HUES64 (cell line): ENCODE measurements at regions not wholly inside any gene's neighbourhood (a gene's known extent, or its start where the extent isn't known, plus 50 kb on each side); places are given as distances from the start of the nearest gene placed in this dataset.

Source experiments
- H3K27ac ChIP-seq: 2 replicates; pipeline ENCODE4 v1.7.0; 2013; ENCODE audit warnings: low read depth, low read length, inconsistent platforms
- H3K27me3 ChIP-seq: 2 replicates; pipeline ENCODE4 v1.6.1; 2013; ENCODE audit warnings: mild to moderate bottlenecking, low read length; ENCODE audit not compliant: insufficient read depth
- H3K36me3 ChIP-seq: 2 replicates; pipeline ENCODE4 v1.6.1; 2013; ENCODE audit warnings: mild to moderate bottlenecking, low read length; ENCODE audit not compliant: insufficient read depth
- H3K4me1 ChIP-seq: 2 replicates; pipeline ENCODE4 v1.6.1; 2013; ENCODE audit warnings: mild to moderate bottlenecking, low read length, moderate library complexity; ENCODE audit not compliant: insufficient read depth
- H3K4me3 ChIP-seq: 2 replicates; pipeline ENCODE4 v1.5.1; 2013; ENCODE audit warnings: mild to moderate bottlenecking, low read length, moderate library complexity
- H3K9ac ChIP-seq: 2 replicates; pipeline ENCODE4 v1.6.1; 2013; ENCODE audit warnings: mild to moderate bottlenecking, low read depth, low read length
- H3K9me3 ChIP-seq: 2 replicates; pipeline ENCODE4 v1.6.1; 2013; ENCODE audit warnings: low read depth, low read length; ENCODE audit not compliant: insufficient read depth
- WGBS: fragments of 150-250, 120-280 bp; methylation state at CpG from one replicate; pipeline ENCODE4 v1.1.7; 2013; ENCODE audit warnings: missing lambda C conversion rate; 5-methylcytosine and 5-hydroxymethylcytosine counted together

DNA sequence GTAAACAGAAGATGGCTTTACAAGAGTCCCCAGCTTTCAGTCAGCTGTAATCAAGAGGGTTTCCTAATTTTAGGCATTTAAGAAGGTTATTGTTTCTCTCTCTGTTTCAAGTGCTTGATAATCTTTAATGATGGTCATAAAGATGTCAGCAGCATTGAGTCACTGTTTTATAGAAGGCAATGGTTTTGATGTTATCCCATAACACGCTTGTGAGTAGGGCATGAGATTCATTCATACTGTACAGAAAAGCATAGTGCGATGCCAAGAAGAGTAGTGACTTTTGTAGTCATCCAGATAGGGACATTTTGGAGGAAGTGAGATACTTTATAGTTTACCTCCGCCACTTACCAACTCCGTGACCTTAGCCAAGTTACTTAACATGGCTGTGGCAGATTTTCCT lies 364.2 kb upstream of the SLC10A2 start:
- H3K4me3 ChIP-seq, result no peak overlapping the region
- no peaks in the 10 kb centered on the region for H3K27me3 ChIP-seq
- 0 out of 2 replicates have a peak, but pooled peaks cover 6% of the 10 kb centered on the region for H3K9me3 ChIP-seq
- 98% methylated on average over 2 of the region's 4 CpGs for WGBS
- no peak overlapping the region for H3K27ac ChIP-seq
- no peaks in the 10 kb centered on the region for H3K36me3 ChIP-seq
- H3K4me1 ChIP-seq, result peaks cover 11% of the 10 kb centered on the region; the same call in 1 of the 2 replicates
- no peak overlapping the region for H3K9ac ChIP-seq

- H3K27me3 ChIP-seq, result no peaks in the 10 kb centered on the region
- peaks cover 5% of the 10 kb centered on the region for H3K4me1 ChIP-seq
- 90% methylated on average over 4 of the region's 4 CpGs for WGBS
- H3K9ac ChIP-seq, result no peak overlapping the region
- H3K4me3 ChIP-seq, result no peak overlapping the region
- no peaks in the 10 kb centered on the region for H3K9me3 ChIP-seq
- H3K27ac ChIP-seq, result no peak overlapping the region
- H3K36me3 ChIP-seq, result no peaks in the 10 kb centered on the region
Observed at GRCh38 chr13:103410002-103410401, 343.8 kb upstream of the SLC10A2 start.

GRCh38 chr13:103406967-103407366 lies 340.8 kb upstream of the SLC10A2 start:
- no peaks in the 10 kb centered on the region for H3K27me3 ChIP-seq
- no peak overlapping the region for H3K27ac ChIP-seq
- no peak overlapping the region for H3K9ac ChIP-seq
- H3K36me3 ChIP-seq, result no peaks in the 10 kb centered on the region
- H3K4me1 ChIP-seq, result peaks cover 21% of the 10 kb centered on the region
- H3K9me3 ChIP-seq, result no peaks in the 10 kb centered on the region
- WGBS, result 91% methylated on average over 3 of the region's 5 CpGs
- no peak overlapping the region for H3K4me3 ChIP-seq

DNA sequence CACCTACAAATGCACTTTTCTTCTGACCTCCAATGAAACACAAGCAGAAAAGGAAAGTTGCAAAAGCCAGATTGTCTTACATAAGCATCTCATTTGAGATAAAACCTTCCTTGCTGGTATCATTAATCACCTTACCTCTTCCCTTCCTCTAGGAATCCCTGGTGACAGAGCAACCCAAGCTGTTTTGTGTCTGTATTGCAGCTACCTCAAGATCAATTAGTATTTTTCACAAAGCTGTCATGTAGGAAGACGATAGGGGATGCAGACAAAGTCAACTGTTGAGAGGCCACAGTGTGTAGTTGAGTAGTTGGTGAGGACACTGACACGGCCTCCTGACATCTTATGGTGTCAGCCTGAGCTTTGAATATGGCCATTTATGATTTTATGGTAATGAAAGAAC lies 339.1 kb upstream of the SLC10A2 start:
- Histone ChIP-seq H3K4me1 (peaks cover 21% of the 10 kb centered on the region), H3K4me3 (no peak overlapping the region), H3K9ac (no peak overlapping the region), H3K27ac (no peak overlapping the region), H3K27me3 (no peaks in the 10 kb centered on the region), H3K9me3 (no peaks in the 10 kb centered on the region), H3K36me3 (no peaks in the 10 kb centered on the region)
- 90% methylated on average over 2 of the region's 2 CpGs for WGBS

GRCh38 chr13:103403814-103404213 lies 337.6 kb upstream of the SLC10A2 start:
- no peak overlapping the region for H3K4me3 ChIP-seq
- no peak overlapping the region for H3K9ac ChIP-seq
- H3K27me3 ChIP-seq, result no peaks in the 10 kb centered on the region
- H3K27ac ChIP-seq, result no peak overlapping the region
- peaks cover 21% of the 10 kb centered on the region for H3K4me1 ChIP-seq
- no peaks in the 10 kb centered on the region for H3K36me3 ChIP-seq
- 72% methylated on average over 1 of the region's 1 CpG for WGBS
- peaks cover 5% of the 10 kb centered on the region for H3K9me3 ChIP-seq

DNA sequence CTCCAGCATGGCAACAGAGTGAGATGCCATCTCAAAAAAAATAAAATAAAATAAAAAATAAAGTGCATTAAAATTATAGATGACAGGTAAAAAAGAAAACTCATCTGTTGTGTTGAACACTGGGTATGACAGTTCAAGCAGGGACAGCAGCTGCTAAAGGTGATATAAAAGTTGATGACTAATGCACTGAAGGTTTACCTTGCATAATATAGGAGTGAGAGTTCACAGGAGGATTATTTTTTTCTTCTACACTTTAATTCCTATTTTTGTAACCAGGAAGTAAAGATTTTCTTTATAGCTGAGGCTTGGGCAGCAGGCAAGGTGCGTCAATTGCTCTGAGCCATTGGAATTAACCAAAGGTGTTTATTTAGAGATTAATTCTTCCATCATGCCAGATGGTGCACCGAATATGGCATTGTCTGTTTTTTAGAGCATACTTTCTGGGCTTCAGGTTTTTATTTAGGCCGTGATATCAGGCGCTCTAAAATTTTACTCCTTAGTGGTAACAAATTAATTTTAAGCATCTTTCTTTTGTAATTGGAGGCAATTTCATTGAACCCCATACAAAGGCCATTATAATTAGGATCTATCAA lies 337.0 kb upstream of the SLC10A2 start:
- no peak overlapping the region for H3K4me3 ChIP-seq
- no peak overlapping the region for H3K9ac ChIP-seq
- H3K27ac ChIP-seq, result no peak overlapping the region
- H3K4me1 ChIP-seq, result peaks cover 21% of the 10 kb centered on the region
- H3K36me3 ChIP-seq, result no peaks in the 10 kb centered on the region
- H3K9me3 ChIP-seq, result peaks cover 11% of the 10 kb centered on the region
- 97% methylated on average over 4 of the region's 4 CpGs for WGBS
- H3K27me3 ChIP-seq, result no peaks in the 10 kb centered on the region

GRCh38 chr13:103395139-103395538 lies 328.9 kb upstream of the SLC10A2 start:
- Histone ChIP-seq H3K4me1 (no peaks in the 10 kb centered on the region), H3K36me3 (no peaks in the 10 kb centered on the region), H3K4me3 (no peak overlapping the region), H3K27ac (no peak overlapping the region), H3K27me3 (no peaks in the 10 kb centered on the region), H3K9ac (no peak overlapping the region), H3K9me3 (peaks cover 12% of the 10 kb centered on the region)
- WGBS, result 98% methylated on average over 2 of the region's 2 CpGs

- Histone ChIP-seq H3K27me3 (no peaks in the 10 kb centered on the region), H3K9me3 (peaks cover 12% of the 10 kb centered on the region), H3K36me3 (no peaks in the 10 kb centered on the region), H3K4me1 (no peaks in the 10 kb centered on the region), H3K9ac (no peak overlapping the region), H3K4me3 (no peak overlapping the region), H3K27ac (no peak overlapping the region)
- WGBS, result 97% methylated on average over 2 of the region's 2 CpGs
Observed at GRCh38 chr13:103394618-103395017, 328.4 kb upstream of the SLC10A2 start.

DNA sequence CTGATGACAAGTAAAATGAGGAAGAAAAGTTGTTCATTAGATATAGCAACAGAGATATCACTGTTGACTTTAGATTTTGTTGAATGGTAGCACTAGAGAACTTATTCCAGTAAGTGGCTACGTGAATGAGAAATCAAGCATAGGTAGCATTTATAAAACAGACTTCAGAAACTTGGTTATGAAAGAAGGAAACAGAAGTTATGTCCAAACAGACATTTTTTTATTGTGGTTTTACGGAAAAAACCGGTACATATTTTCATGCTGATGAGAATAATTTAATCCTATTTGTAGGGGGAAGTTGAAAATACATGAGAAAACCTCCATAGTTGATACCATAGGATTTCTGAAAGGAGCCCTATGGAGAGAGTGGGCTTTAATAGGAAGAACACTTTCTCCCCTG lies 325.7 kb upstream of the SLC10A2 start:
- Histone ChIP-seq H3K4me3 (no peak overlapping the region), H3K27me3 (no peaks in the 10 kb centered on the region), H3K27ac (no peak overlapping the region), H3K9me3 (no peaks in the 10 kb centered on the region), H3K36me3 (no peaks in the 10 kb centered on the region), H3K9ac (no peak overlapping the region), H3K4me1 (no peaks in the 10 kb centered on the region)
- 93% methylated on average over 3 of the region's 3 CpGs for WGBS

DNA sequence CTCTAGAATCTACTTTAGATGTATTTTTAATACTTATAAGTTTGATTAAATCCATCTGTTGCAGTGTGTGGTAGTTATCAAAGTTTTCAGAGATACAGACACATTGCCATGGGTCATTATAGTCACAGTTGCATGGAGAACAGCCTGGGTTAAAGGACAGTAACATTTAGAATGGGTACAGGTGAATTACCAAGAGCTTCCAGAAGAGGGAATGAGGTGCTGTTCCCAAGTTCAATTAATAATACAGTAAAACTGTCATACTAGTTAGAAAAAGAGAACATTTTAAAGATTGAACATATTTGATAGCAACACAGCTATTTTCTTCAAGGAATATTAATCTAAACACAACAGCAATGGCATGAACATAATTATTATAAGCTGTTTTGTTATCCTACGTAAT lies 322.6 kb upstream of the SLC10A2 start:
- Histone ChIP-seq H3K27ac (no peak overlapping the region), H3K27me3 (no peaks in the 10 kb centered on the region), H3K36me3 (no peaks in the 10 kb centered on the region), H3K4me1 (no peaks in the 10 kb centered on the region), H3K4me3 (no peak overlapping the region), H3K9ac (no peak overlapping the region), H3K9me3 (no peaks in the 10 kb centered on the region)
- 100% methylated on average over 1 of the region's 1 CpG for WGBS

- WGBS, result 89% methylated on average over 3 of the region's 3 CpGs
- Histone ChIP-seq H3K4me3 (no peak overlapping the region), H3K27ac (no peak overlapping the region), H3K36me3 (no peaks in the 10 kb centered on the region), H3K4me1 (no peaks in the 10 kb centered on the region), H3K27me3 (no peaks in the 10 kb centered on the region), H3K9me3 (peaks cover 16% of the 10 kb centered on the region), H3K9ac (no peak overlapping the region)
Observed at GRCh38 chr13:103386341-103386740, 320.1 kb upstream of the SLC10A2 start.

DNA sequence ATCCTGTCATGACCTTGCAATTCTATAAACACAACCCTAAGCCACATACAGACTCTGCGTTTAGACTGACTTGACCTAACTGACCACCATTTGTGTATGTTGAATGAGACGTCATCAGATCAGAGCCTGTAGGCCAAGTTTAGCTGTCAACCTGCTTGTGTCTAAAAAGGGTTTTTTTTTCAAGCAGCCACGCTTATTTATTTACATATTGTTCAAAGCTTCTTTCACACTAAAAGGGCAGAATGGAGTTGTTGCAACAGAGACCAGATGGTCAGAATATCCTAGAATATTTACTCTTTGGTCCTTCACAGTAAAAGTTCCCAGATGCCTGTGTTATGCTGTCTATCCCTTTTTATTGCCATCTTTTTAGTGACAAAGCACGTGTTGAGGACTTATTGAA lies 307.7 kb upstream of the SLC10A2 start:
- H3K4me3 ChIP-seq, result no peak overlapping the region
- H3K36me3 ChIP-seq, result no peaks in the 10 kb centered on the region
- H3K27me3 ChIP-seq, result no peaks in the 10 kb centered on the region
- no peaks in the 10 kb centered on the region for H3K9me3 ChIP-seq
- 95% methylated on average over 4 of the region's 4 CpGs for WGBS
- H3K9ac ChIP-seq, result no peak overlapping the region
- no peak overlapping the region for H3K27ac ChIP-seq
- H3K4me1 ChIP-seq, result no peaks in the 10 kb centered on the region
